Neuronal stem cell (in vitro differentiated cells): ENCODE measurements at regions not wholly inside any gene's neighbourhood (a gene's known extent, or its start where the extent isn't known, plus 50 kb on each side); places are given as distances from the start of the nearest gene placed in this dataset.
A peak's percentile ranks its signal among the peaks of the same experiment; 100 is the strongest.

Experiments used
- DNase-seq: peaks from one replicate; pipeline ENCODE4 v3.0.0-alpha.2; 2013; ENCODE audit warnings: low spot score
- H2AFZ ChIP-seq: one replicate; pipeline ENCODE4 v1.6.1; 2013; ENCODE audit warnings: mild to moderate bottlenecking, low read length, inconsistent platforms
- H2AK5ac ChIP-seq: 2 replicates; pipeline ENCODE4 v1.6.1; 2013; ENCODE audit warnings: low read depth, mild to moderate bottlenecking, inconsistent platforms, low read length, moderate library complexity, mixed read lengths
- H2BK120ac ChIP-seq: 2 replicates; pipeline ENCODE4 v1.6.1; 2013; ENCODE audit warnings: low read depth, mild to moderate bottlenecking, inconsistent platforms, low read length, moderate library complexity, mixed read lengths
- H2BK12ac ChIP-seq: one replicate; pipeline ENCODE4 v1.6.1; 2013; ENCODE audit warnings: low read length, inconsistent platforms
- H2BK15ac ChIP-seq: 2 replicates; pipeline ENCODE4 v1.6.1; 2013; ENCODE audit warnings: mild to moderate bottlenecking, low read length, inconsistent platforms, mixed read lengths
- H2BK5ac ChIP-seq: one replicate; pipeline ENCODE4 v1.6.1; 2013; ENCODE audit warnings: inconsistent platforms, mild to moderate bottlenecking, low read length, moderate library complexity
- H3K14ac ChIP-seq: one replicate; pipeline ENCODE4 v1.6.1; 2013; ENCODE audit warnings: low read length, inconsistent platforms
- H3K18ac ChIP-seq: 2 replicates; pipeline ENCODE4 v1.6.1; 2013; ENCODE audit warnings: low read length, inconsistent platforms
- H3K23ac ChIP-seq: 2 replicates; pipeline ENCODE4 v1.6.1; 2013; ENCODE audit warnings: low read depth, mild to moderate bottlenecking, mixed read lengths, low read length, inconsistent platforms; ENCODE audit not compliant: poor library complexity
- H3K27ac ChIP-seq: replicated peaks from 3 replicates; pipeline ENCODE4 v1.5.1; 2013; ENCODE audit warnings: low read length, inconsistent platforms
- H3K27me3 ChIP-seq, 3 experiments: 2 replicates each; pipeline ENCODE4 v1.6.1; 2013; ENCODE audit warnings: low read length in 3 of 3, mild to moderate bottlenecking in 2 of 3, inconsistent platforms in 1 of 3, low read depth in 1 of 3, mixed read lengths in 1 of 3, moderate library complexity in 1 of 3; ENCODE audit not compliant: control insufficient read depth in 3 of 3, insufficient read depth in 3 of 3
- H3K36me3 ChIP-seq, 2 donors: replicated peaks in 1 of 2; 2 replicates each; pipeline ENCODE4 v1.6.1; 2013; ENCODE audit warnings: low read length in 2 of 2; ENCODE audit not compliant: control insufficient read depth in 2 of 2, insufficient read depth in 2 of 2
- H3K4ac ChIP-seq: 2 replicates; pipeline ENCODE4 v1.6.1; 2013; ENCODE audit warnings: inconsistent platforms, mild to moderate bottlenecking, low read length, moderate library complexity
- H3K4me1 ChIP-seq, 2 donors: 1 replicate in 1 of 2; 2 replicates in 1 of 2; pipeline ENCODE4 v1.6.1; 2013; ENCODE audit warnings: low read length in 2 of 2, low read depth in 1 of 2; ENCODE audit not compliant: control insufficient read depth in 2 of 2, insufficient read depth in 1 of 2
- H3K4me2 ChIP-seq: one replicate; pipeline ENCODE4 v1.6.1; 2013; ENCODE audit warnings: mild to moderate bottlenecking, low read length, inconsistent platforms; ENCODE audit not compliant: insufficient read depth, poor library complexity, severe bottlenecking
- H3K4me3 ChIP-seq, 2 donors: 2 replicates each; pipeline ENCODE4 v1.5.1; 2013; ENCODE audit warnings: low read length in 2 of 2, mild to moderate bottlenecking in 2 of 2, inconsistent platforms in 1 of 2, moderate library complexity in 1 of 2
- H3K79me1 ChIP-seq: one replicate; pipeline ENCODE4 v1.6.1; 2013; ENCODE audit warnings: low read depth, mild to moderate bottlenecking, inconsistent platforms, low read length, moderate library complexity
- H3K9ac ChIP-seq: one replicate; pipeline ENCODE4 v1.6.1; 2013; ENCODE audit warnings: mild to moderate bottlenecking, low read depth, low read length, inconsistent platforms; ENCODE audit not compliant: poor library complexity
- H3K9me3 ChIP-seq, 2 donors: replicated peaks in 1 of 2; 2 replicates each; pipeline versions ENCODE3 to v1.6.1; 2013; ENCODE audit warnings: low read length in 2 of 2, mild to moderate bottlenecking in 2 of 2, inconsistent platforms in 1 of 2, low read depth in 1 of 2, mixed read lengths in 1 of 2, moderate library complexity in 1 of 2; ENCODE audit not compliant: control insufficient read depth in 2 of 2, insufficient read depth in 1 of 2
- H4K8ac ChIP-seq: one replicate; pipeline ENCODE4 v1.6.1; 2013; ENCODE audit warnings: low read depth, mild to moderate bottlenecking, inconsistent platforms, low read length, moderate library complexity
- H4K91ac ChIP-seq: one replicate; pipeline ENCODE4 v1.6.1; 2013; ENCODE audit warnings: low read length, low read depth, mild to moderate bottlenecking, inconsistent platforms; ENCODE audit not compliant: poor library complexity
- WGBS, 2 donors: extraction: QIAGEN DNeasy Blood & Tissue Kit; methylation state at CpG; one replicate each; pipeline ENCODE4 v1.1.7; 2013; ENCODE audit warnings: missing lambda C conversion rate in 2 of 2, mixed read lengths in 1 of 2; ENCODE audit not compliant: insufficient read length in 2 of 2, insufficient replicate concordance in 1 of 2; ENCODE audit errors: extremely low coverage in 2 of 2; 5-methylcytosine and 5-hydroxymethylcytosine counted together

- WGBS, 2 donors: no CpG with 5 or more reads among the region's 10 CpGs
- no peak overlapping the region for H3K4me2 ChIP-seq
- no peak overlapping the region for H2BK12ac ChIP-seq
- peaks cover 2% of the 10 kb centered on the region for H3K79me1 ChIP-seq
- H3K14ac ChIP-seq: no peak overlapping the region
- H3K27ac ChIP-seq: no peak overlapping the region
- H3K9me3 ChIP-seq: no peaks in the 10 kb centered on the region
- no peak overlapping the region for H3K18ac ChIP-seq
- no peak overlapping the region for H2BK120ac ChIP-seq
- H3K4me1 ChIP-seq: peaks cover 7 to 12% of the 10 kb centered on the region in 2 donors
- no peaks in the 10 kb centered on the region for H3K36me3 ChIP-seq
- H3K4me3 ChIP-seq: no peak overlapping the region
- H4K8ac ChIP-seq: no peak overlapping the region
- no peak for DNase-seq
- H2AFZ ChIP-seq: peak overlapping the region; percentile 22
- H2BK5ac ChIP-seq: no peak overlapping the region
- H2AK5ac ChIP-seq: no peak overlapping the region
- H3K23ac ChIP-seq: no peak overlapping the region
- H4K91ac ChIP-seq: no peak overlapping the region
- no peaks in the 10 kb centered on the region for H3K27me3 ChIP-seq
- H2BK15ac ChIP-seq: no peak overlapping the region
- H3K4ac ChIP-seq: no peak overlapping the region
- H3K9ac ChIP-seq: no peak overlapping the region
Measured at GRCh38 chr10:3574451-3574850, 210.6 kb downstream of the KLF6 start.

GRCh38 chr10:3573498-3573897 lies 211.5 kb downstream of the KLF6 start:
- no peak overlapping the region for H2BK12ac ChIP-seq
- H3K79me1 ChIP-seq: peaks cover 2% of the 10 kb centered on the region
- H3K14ac ChIP-seq: no peak overlapping the region
- DNase-seq: no peak
- no peak overlapping the region for H3K4ac ChIP-seq
- H3K27ac ChIP-seq: no peak overlapping the region
- H3K18ac ChIP-seq: no peak overlapping the region
- H3K23ac ChIP-seq: no peak overlapping the region
- H4K91ac ChIP-seq: no peak overlapping the region
- no peak overlapping the region for H2AFZ ChIP-seq
- no CpG with 5 or more reads among the region's 8 CpGs for WGBS, 2 donors
- no peak overlapping the region for H4K8ac ChIP-seq
- no peak overlapping the region for H3K4me3 ChIP-seq
- no peaks in the 10 kb centered on the region for H3K9me3 ChIP-seq
- peaks cover 7 to 12% of the 10 kb centered on the region in 2 donors for H3K4me1 ChIP-seq
- H2BK120ac ChIP-seq: no peak overlapping the region
- H3K9ac ChIP-seq: no peak overlapping the region
- H2AK5ac ChIP-seq: no peak overlapping the region
- no peaks in the 10 kb centered on the region for H3K36me3 ChIP-seq
- no peaks in the 10 kb centered on the region for H3K27me3 ChIP-seq
- no peak overlapping the region for H2BK5ac ChIP-seq
- no peak overlapping the region for H3K4me2 ChIP-seq
- no peak overlapping the region for H2BK15ac ChIP-seq

GRCh38 chr10:3571310-3571825 lies 213.6 kb downstream of the KLF6 start:
- no peak for DNase-seq
- Histone ChIP-seq H3K14ac (no peak overlapping the region), H3K4me2 (no peak overlapping the region), H2BK12ac (no peak overlapping the region), H3K27ac (no peak overlapping the region), H3K79me1 (no peaks in the 10 kb centered on the region), H2BK5ac (no peak overlapping the region), H2BK15ac (no peak overlapping the region), H3K4me1 (peaks cover 7 to 11% of the 10 kb centered on the region in 2 donors), H3K27me3 (no peaks in the 10 kb centered on the region), H4K91ac (no peak overlapping the region), H3K36me3 (no peaks in the 10 kb centered on the region), H2AFZ (peak overlapping the region; percentile 50), H2BK120ac (no peak overlapping the region), H3K23ac (no peak overlapping the region), H3K9me3 (no peaks in the 10 kb centered on the region), H3K18ac (no peak overlapping the region), H2AK5ac (no peak overlapping the region), H3K4ac (no peak overlapping the region), H3K4me3 (no peak overlapping the region), H3K9ac (no peak overlapping the region), H4K8ac (no peak overlapping the region)
- no CpG with 5 or more reads among the region's 14 CpGs for WGBS, 2 donors

- Histone ChIP-seq H3K36me3 (no peaks in the 10 kb centered on the region), H3K4ac (no peak overlapping the region), H3K9ac (peak overlapping the region; percentile 0), H3K27ac (no peak overlapping the region), H2BK120ac (no peak overlapping the region), H3K14ac (peak overlapping the region; percentile 47), H4K8ac (no peak overlapping the region), H2BK5ac (no peak overlapping the region), H3K4me3 (no peak overlapping the region), H3K23ac (no peak overlapping the region), H2AK5ac (no peak overlapping the region), H3K18ac (no peak overlapping the region), H2BK15ac (no peak overlapping the region), H3K4me1 (peaks cover 7 to 11% of the 10 kb centered on the region in 2 donors), H3K27me3 (no peaks in the 10 kb centered on the region), H4K91ac (no peak overlapping the region), H3K9me3 (no peaks in the 10 kb centered on the region), H3K4me2 (no peak overlapping the region), H2AFZ (peak overlapping the region; percentile 50), H3K79me1 (no peaks in the 10 kb centered on the region), H2BK12ac (no peak overlapping the region)
- no CpG with 5 or more reads among the region's 9 CpGs for WGBS, 2 donors
- DNase-seq: no peak
Measured at GRCh38 chr10:3570855-3571266, 214.1 kb downstream of the KLF6 start.
